AG10803 (cell line): ENCODE measurements at regions not wholly inside any gene's neighbourhood (a gene's known extent, or its start where the extent isn't known, plus 50 kb on each side); places are given as distances from the start of the nearest gene placed in this dataset.
A peak's percentile ranks its signal among the peaks of the same experiment; 100 is the strongest.
"Not testable (repeated sequence)": the region's sequence is repeated elsewhere in the genome, so short reads cannot be mapped to it uniquely, and the experiment has no call there.

Experiments
- DNase-seq: peaks from one replicate; pipeline ENCODE4 v3.0.0; 2010; ENCODE audit warnings: low read depth
- H3K4me3 ChIP-seq: 2 replicates; pipeline ENCODE4 v1.5.1; 2011; ENCODE audit warnings: mild to moderate bottlenecking, low read length, control low read depth
- TF ChIP-seq, protein P1 (sequence below): conservative IDR thresholded peaks from 2 replicates; pipeline ENCODE4 v1.5.1; 2011; ENCODE audit warnings: mild to moderate bottlenecking, low read length, control low read depth, inconsistent platforms

DNA sequence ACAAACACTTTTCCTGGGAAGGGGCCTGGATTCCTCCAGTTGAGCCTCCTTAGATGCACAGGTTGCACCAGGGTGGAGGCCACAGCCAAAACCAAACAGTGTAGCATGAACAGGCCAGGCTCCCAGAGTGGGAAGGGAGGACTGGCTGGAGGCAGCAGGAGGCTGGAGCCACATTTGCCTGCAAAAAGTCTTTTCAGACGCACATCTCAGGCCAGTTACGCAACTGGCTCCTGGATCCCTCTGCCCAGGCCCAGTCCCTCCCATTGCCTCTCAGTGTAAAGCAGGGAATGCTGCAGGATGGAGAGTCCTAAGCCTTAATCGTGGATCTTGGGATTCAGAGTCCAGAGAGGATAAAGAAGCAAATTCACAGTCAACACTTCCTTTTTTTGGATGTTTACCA lies 305.1 kb upstream of the PLGLB1 start:
- not testable (repeated sequence) for DNase-seq, H3K4me3 ChIP-seq

DNA sequence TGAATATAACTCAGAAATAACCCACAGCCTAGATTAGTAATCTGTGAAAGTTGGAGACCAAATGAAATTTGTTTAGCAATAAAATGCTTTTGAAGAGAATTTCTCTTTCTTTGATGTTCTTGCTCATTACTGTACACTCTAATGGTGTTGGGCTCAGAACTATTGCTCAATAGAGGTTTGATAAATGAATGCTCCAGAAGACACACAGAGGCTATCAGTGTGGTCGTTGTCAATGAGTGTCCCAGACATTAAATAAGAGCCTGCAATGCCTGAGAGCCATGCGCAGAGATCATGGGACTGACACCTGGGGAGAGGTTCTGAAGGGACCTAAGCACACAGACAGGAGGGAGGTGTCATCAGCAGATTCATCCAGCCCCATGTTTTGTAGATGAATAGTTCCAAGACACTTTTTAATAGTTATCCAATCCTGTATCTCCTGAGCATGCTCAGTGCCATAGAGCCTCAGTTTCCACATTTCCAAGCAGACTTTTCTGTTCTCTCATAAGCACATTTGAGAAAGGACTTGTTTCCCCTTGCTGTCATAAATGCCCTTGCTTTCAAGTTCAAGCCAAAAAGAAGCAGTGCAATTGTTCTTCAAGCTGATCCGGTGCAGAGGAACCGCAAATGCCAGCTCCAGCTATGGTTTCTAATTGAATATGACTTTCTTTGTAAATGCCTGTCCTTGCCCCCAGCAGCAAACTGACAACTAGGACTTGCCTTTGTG lies 306.2 kb upstream of the PLGLB1 start:
- not testable (repeated sequence) for H3K4me3 ChIP-seq, DNase-seq

DNA sequence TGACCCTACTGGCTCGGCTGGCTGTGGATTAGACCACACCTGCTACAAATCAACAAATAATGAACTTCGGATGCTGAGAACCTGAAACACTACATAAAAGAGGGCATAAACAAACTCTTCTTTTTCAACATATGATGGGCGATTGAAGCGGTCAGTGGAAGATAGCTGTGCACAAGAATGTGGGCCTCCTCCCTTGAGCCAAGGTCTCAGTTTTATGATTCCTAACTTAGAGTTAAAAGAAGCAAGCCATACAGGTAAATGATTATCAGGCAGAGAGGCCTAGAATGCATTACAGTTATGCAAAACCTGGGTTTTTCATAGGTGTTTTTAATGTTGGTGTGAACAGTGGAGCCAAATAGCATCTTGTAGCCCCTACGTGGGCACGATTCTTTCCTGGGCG lies 307.9 kb upstream of the PLGLB1 start:
- DNase-seq, H3K4me3 ChIP-seq: not testable (repeated sequence)

DNA sequence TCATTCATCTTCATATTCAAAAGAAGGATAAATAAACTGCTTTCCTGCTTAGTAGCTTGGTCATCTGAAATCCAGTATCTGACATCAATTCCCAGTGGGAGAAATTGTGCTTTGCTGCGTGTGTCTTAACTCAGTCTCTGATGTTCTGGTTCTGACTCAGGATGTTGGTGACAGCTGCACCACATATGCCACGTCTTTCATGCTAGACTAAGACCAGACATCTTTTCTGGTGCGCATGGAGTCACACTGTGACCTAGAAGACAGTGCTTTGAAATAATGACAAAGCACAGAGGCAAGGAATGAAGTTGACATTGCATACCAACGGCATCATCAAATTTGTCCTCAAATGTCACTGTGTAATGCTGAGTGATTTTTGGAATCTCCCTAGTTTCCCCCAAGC lies 308.8 kb upstream of the PLGLB1 start:
- not testable (repeated sequence) for H3K4me3 ChIP-seq, DNase-seq

DNA sequence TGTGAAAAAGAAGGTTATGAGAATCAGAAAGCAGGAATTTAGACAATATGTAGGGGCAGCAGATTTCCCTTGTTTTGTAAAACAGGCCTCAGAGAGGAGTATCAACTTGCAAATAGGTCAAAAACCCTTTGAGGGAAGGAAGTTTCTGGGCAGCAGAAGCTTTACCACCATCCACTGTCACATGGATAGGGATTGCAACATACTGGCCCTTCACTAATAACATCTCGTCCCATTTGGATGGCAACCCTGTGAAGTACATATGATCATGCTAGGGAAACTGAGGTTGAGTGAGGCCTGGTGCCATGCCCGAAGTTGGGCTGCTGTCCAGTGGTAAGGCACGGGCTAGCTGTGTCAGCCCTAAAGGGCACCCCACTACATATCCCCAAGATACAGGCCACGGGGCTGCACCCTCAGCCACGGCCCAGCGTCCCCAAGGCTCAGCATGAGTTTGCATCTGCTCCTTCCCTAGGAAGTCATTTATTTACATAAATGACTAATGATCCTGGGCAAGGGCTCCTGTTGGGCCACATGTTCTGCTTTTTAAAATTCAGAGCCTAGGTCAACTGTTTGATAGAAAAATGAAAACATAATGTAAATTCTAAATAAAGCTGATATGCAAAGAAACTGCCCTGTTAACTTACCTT lies 310.4 kb upstream of the PLGLB1 start:
- not testable (repeated sequence) for H3K4me3 ChIP-seq, DNase-seq

DNA sequence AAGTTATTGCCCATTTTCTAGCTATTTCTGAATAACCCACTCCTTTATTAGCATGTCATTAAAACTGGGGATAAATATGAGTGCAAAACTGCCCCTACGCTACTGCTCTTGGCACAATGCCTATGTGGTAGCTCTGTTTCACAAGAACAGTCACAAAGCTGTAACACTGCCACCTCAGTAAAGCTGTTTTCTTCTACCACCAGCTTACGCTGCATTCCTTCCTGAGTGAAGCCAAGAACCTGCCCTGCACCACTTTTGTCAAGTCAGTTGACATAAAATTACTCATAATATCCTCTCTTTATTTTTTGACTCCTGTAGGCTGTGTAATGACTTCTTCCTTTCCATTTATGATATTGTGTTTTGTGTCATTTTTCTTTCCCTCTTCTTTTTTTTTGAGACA lies 313.2 kb upstream of the PLGLB1 start:
- DNase-seq = not testable (repeated sequence)

DNA sequence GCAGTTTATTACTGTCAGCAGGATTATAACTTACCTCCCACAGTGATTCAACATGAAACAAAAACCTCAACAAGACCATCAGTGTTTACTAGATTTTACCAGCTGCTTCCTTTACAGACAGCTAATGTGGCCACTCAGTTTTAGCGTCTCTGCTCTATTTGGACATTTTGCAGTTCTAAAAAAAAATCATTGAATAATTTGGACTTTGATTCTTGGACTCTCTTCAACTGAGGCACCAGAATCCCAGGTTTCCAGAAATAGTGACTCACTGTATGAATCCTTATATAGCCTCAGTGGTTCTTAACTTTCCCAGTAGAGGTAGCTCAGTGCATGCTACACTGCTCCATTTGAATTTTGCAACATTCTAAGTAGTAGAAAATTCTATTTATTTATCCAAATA lies 317.4 kb upstream of the PLGLB1 start:
- peak; percentile 59 for DNase-seq

More for the DNA sequence above, 313.2 kb upstream of the PLGLB1 start:
- H3K4me3 ChIP-seq = not testable (repeated sequence)

DNA sequence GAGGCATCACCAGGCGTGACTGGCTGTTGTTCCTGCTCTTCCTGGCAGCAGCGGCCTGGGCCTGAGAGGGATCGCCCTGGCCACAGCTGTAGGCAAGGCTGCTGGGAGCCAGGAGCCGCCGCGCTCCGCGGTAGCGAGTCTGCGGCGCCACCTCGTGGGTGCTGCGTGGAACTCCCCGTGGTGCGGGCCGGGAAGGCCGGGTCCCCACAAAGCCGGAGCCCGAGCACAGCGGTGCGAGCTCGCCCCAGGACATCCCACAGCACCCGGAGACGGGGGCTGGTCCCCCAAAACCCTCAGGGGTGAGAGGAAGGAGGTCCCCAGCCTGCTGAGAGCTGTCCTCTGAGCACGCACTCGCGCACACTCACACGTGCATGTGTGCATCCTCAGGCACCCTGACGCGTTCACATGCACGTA lies 320.0 kb upstream of the PLGLB1 start:
- not testable (repeated sequence) for H3K4me3 ChIP-seq
- DNase-seq = peak; percentile 85
- TF ChIP-seq, protein P1, sequence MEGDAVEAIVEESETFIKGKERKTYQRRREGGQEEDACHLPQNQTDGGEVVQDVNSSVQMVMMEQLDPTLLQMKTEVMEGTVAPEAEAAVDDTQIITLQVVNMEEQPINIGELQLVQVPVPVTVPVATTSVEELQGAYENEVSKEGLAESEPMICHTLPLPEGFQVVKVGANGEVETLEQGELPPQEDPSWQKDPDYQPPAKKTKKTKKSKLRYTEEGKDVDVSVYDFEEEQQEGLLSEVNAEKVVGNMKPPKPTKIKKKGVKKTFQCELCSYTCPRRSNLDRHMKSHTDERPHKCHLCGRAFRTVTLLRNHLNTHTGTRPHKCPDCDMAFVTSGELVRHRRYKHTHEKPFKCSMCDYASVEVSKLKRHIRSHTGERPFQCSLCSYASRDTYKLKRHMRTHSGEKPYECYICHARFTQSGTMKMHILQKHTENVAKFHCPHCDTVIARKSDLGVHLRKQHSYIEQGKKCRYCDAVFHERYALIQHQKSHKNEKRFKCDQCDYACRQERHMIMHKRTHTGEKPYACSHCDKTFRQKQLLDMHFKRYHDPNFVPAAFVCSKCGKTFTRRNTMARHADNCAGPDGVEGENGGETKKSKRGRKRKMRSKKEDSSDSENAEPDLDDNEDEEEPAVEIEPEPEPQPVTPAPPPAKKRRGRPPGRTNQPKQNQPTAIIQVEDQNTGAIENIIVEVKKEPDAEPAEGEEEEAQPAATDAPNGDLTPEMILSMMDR = peak; percentile 46

More for the DNA sequence above, 317.4 kb upstream of the PLGLB1 start:
- H3K4me3 ChIP-seq = not testable (repeated sequence)

DNA sequence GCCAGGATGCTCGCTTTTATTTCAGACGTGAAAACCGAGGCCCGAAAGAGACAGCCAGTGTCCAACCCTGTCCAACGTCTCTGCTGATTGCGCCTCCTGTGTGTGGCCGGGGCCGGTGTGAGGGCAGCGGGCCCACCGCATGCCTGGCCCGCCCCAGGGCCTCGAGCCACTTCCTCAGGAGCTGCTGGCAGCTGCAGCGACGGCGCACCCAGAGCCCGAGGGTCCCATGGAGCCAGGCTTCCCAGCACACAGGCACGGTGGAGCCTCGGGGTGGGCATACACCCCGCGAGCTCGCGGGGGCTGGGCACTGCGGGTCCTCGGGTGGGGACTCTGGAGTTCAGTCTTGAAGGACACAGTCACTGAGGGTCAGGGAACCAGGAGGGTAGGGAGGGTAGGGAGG lies 320.5 kb upstream of the PLGLB1 start:
- H3K4me3 ChIP-seq, DNase-seq: not testable (repeated sequence)

DNA sequence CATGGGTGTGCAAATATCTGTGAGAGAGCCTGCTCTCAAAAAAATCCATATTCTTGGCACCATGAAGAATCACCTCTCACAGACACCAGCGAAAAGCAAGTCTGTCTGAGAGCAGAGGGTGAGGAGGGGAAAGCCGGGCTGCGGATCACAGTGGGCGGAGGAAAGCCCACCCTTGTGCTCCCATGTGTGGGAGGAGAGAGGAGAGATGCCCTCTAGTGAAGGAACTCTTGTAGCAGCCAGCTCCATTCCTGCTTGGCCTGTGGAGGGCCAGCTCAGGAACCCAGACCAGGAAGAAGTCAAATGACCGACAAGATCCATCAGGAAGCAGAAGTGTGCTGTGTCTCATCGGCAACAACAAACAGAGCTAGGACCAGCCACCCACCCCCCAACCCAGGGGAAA lies 321.7 kb upstream of the PLGLB1 start:
- DNase-seq = peak; percentile 18
- TF ChIP-seq, protein P1 = peak; percentile 19; the same call in 1 of the 2 replicates
- H3K4me3 ChIP-seq = not testable (repeated sequence)

DNA sequence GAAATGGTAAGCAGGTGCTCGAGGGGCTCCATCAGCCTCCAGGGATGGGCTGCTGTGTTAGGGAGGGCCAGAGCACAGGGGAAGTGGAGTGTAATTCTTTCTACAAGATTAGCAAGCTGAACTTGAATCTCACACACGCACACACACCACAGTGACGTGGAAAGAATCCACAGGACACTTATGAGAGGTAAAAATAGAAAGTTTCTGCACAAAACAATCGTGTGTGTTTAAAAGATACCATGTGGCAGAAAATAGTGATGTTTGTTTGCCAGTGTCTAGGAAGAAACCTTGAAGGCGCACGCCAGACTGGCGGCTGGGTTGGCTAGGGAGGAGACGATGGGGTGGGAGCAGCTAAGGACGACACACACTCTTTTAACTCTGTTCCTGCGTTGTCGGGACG lies 323.6 kb upstream of the PLGLB1 start:
- not testable (repeated sequence) for H3K4me3 ChIP-seq
- DNase-seq = peak; percentile 54

DNA sequence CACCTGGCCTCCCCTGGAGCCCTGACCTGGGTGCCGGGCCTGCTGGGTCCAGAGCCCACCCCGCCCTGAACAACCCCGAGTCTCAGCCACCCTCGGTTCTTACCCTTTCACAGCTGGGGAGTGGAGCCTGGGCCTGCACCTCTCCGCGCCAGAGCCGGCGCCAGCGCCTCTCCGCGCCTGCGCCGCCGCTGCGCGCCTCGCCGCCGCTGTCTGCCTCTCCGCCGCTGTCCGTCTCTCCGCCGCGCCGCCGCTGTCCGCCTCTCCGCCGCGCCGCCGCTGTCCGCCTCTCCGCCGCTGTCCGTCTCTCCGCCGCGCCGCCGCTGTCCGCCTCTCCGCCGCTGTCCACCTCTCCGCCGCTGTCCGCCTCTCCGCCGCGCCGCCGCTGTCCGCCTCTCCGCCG lies 326.9 kb upstream of the PLGLB1 start:
- H3K4me3 ChIP-seq, DNase-seq: not testable (repeated sequence)

DNA sequence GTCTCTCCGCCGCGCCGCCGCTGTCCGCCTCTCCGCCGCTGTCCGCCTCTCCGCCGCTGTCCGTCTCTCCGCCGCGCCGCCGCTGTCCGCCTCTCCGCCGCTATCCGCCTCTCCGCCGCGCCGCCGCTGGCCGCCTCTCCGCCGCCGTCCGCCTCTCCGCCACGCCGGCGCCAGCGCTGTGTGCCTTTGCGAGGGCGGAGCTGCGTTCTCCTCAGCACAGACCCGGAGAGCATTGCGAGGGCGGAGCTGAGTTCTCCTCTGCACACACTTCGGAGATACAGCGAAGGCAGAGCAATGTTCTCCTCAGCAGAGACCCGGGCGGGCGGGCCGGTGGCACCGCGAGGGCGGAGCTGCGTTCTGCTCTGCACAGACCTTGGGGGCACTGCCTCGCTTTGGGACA lies 327.4 kb upstream of the PLGLB1 start:
- not testable (repeated sequence) for DNase-seq, H3K4me3 ChIP-seq

DNA sequence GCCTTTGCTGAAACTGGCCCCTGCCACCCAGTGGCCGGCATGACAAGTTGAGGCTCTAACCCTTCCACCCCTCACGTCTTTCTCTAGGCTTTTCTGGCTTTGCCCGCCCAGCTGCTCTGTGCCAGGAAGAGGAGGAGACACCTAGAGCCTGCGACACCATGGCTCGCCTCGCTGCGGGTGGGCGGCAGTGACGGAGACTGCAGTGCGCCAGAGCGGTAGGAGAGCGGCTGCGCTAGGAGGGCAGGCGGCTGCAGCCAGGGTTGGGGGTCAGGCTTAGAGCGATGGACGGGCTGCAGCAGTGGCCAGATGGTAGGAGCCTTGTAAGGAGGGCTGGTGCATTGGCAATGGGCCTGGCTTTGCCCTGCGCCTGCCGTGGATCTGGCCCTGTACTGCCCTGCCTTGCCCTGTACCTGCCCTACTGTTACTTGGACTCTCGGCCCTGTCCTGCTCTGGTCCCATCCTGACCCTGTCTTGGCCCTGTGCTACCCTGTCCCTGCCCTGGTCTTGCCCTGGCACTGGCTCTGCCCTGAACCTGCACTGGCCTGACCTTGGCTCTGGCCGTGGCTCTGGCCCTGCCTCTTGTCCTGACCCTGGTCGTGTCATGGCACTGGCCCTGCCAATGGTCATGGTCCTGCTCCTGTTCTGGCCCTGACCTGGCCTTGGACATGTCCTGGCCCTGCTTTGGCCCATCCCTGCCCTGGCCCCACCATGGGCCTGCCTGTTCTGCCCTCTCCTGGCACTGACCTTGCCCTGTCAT lies 330.7 kb upstream of the PLGLB1 start:
- not testable (repeated sequence) for DNase-seq, H3K4me3 ChIP-seq

DNA sequence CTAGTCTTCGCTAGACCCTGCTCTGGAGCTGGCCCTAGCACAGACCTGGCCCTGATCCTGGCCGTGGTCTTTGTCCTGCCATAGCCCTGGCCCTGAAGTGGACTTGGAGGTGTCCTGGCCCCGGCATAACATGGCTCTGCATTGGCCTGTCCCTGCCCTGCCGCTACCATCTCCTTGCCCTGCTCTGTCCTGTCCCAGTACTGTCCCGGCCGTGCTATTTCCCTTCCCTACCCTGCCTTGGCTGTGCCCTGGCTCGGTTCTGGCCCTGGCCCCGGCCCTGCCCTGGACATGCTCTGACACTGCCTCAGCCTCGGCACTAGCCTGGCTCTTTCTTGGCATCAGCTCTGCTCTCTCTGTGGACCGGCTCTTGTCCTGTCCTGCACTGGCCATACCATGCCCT lies 331.8 kb upstream of the PLGLB1 start:
- not testable (repeated sequence) for H3K4me3 ChIP-seq, DNase-seq

DNA sequence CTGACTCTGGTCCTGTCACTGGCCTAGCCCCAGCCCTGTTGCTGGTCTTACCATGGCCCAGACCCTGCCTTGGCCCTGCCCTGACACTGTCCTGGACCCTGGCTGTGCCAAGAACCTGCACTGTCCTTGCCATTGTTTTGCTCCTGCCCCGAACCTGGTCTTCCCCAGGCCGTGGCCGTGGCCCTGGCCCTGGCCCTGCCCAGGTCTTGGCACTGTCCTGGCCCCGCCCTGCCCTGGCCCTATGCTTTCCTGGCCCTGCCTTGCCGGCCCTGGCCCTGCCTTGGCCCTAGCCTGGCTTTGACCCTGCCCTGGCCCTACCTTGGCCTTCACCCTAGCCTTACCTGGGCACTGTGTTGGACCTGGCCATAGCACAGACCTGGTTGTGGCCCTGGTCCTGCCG lies 332.5 kb upstream of the PLGLB1 start:
- not testable (repeated sequence) for DNase-seq

DNA sequence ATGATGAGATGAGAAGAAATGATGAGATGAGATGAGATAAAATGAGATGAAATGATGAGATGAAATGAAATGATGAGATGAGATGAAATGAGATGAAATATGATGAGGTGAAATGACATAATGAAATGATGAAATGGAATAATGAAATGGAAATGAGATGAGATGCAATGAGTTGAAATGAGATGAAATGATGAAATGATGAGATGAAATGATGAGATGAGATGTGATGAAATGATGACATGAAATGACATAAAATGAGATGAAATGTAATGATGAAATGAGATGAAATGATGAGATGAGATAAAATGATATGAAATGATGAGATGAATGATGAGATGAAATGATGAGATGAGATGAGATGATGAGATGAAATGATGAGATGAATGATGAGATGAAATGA lies 338.6 kb upstream of the PLGLB1 start:
- not testable (repeated sequence) for DNase-seq, H3K4me3 ChIP-seq

More for the DNA sequence above, 332.5 kb upstream of the PLGLB1 start:
- not testable (repeated sequence) for H3K4me3 ChIP-seq
